Endodermal cell (in vitro differentiated cells): ENCODE measurements at regions not wholly inside any gene's neighbourhood (a gene's known extent, or its start where the extent isn't known, plus 50 kb on each side); places are given as distances from the start of the nearest gene placed in this dataset.
"Not testable (repeated sequence)": the region's sequence is repeated elsewhere in the genome, so short reads cannot be mapped to it uniquely, and the experiment has no call there.

Source experiments
- DNase-seq: peaks from one replicate; pipeline ENCODE4 v3.0.0-alpha.2; 2017
- H3K27ac ChIP-seq: 2 replicates; pipeline ENCODE4 v1.5.1; 2013; ENCODE audit warnings: mild to moderate bottlenecking, low read depth, low read length, moderate library complexity
- H3K27me3 ChIP-seq: 2 replicates; pipeline ENCODE4 v1.6.1; 2013; ENCODE audit warnings: mild to moderate bottlenecking, low read length, moderate library complexity; ENCODE audit not compliant: insufficient read depth, control insufficient read depth, poor library complexity, severe bottlenecking
- H3K36me3 ChIP-seq: 2 replicates; pipeline ENCODE4 v1.7.0; 2013; ENCODE audit warnings: mild to moderate bottlenecking, low read length, moderate library complexity; ENCODE audit not compliant: control insufficient read depth, insufficient read depth
- H3K4me1 ChIP-seq: one replicate; pipeline ENCODE4 v1.7.0; 2013; ENCODE audit warnings: low read length; ENCODE audit not compliant: control insufficient read depth, insufficient read depth
- H3K4me3 ChIP-seq: 2 replicates; pipeline ENCODE4 v1.5.1; 2013; ENCODE audit warnings: mild to moderate bottlenecking, low read length, moderate library complexity
- H3K9ac ChIP-seq: 2 replicates; pipeline ENCODE4 v1.6.1; 2013; ENCODE audit warnings: mild to moderate bottlenecking, low read length, moderate library complexity; ENCODE audit not compliant: poor library complexity, severe bottlenecking; ENCODE audit errors: extremely low read depth
- H3K9me3 ChIP-seq: 2 replicates; pipeline ENCODE4 v1.6.1; 2013; ENCODE audit warnings: mild to moderate bottlenecking, low read length, moderate library complexity; ENCODE audit not compliant: control insufficient read depth
- H3K27ac Mint-ChIP-seq: 2 replicates; pipeline ENCODE4 v1.8.0; 2020; ENCODE audit warnings: mixed read lengths
- H3K27me3 Mint-ChIP-seq: 2 replicates; pipeline ENCODE4 v1.8.0; 2021; ENCODE audit warnings: mild to moderate bottlenecking, mixed read lengths; ENCODE audit not compliant: insufficient read depth
- H3K36me3 Mint-ChIP-seq: 2 replicates; pipeline ENCODE4 v1.8.0; 2020; ENCODE audit warnings: low read depth, mixed read lengths
- H3K4me1 Mint-ChIP-seq: 2 replicates; pipeline ENCODE4 v1.8.0; 2020; ENCODE audit warnings: mixed read lengths
- H3K4me3 Mint-ChIP-seq: 2 replicates; pipeline ENCODE4 v1.8.0; 2020; ENCODE audit warnings: mild to moderate bottlenecking, moderate library complexity, mixed read lengths
- H3K9me3 Mint-ChIP-seq: 2 replicates; pipeline ENCODE4 v1.8.0; 2020; ENCODE audit warnings: mild to moderate bottlenecking, mixed read lengths
- WGBS, 2 experiments: methylation state at CpG; one replicate each; pipeline versions ENCODE4 v1.1.5 to v1.1.7; 2013; ENCODE audit warnings: missing lambda C conversion rate in 2 of 2, mixed read lengths in 1 of 2; ENCODE audit not compliant: insufficient coverage in 1 of 2, insufficient read length in 1 of 2; 5-methylcytosine and 5-hydroxymethylcytosine counted together
- TF ChIP-seq, protein P1 (sequence below): fragments of 200-600 bp; sonication (generic); conservative IDR thresholded peaks from 2 replicates; pipeline ENCODE4 v1.5.0; 2021; ENCODE audit warnings: antibody characterized with exemption, mild to moderate bottlenecking

DNA sequence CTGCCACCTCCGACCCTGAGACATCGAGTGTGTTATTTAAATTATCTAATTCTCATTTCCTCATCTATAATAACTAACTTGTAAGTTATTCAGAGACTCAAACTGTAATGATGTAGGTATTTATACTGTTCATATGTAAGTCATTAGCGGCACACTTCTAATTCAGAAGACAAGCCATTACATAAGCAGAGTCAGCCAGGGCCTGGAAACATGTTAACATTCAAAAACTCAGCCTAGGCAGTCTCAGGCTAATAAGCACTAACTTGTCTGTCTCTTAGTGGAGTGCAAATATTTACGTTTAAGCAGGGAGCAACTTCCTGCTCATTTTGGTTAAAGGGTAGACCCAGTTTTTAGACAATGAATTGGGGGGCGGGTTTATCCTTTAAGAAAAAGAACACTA is 598.4 kb downstream of the ACTL7B start:
- no peaks in the 10 kb centered on the region for H3K27me3 Mint-ChIP-seq
- H3K27me3 ChIP-seq, result no peaks in the 10 kb centered on the region
- H3K9me3 ChIP-seq, result no peaks in the 10 kb centered on the region
- no peaks in the 10 kb centered on the region for H3K4me1 ChIP-seq
- H3K4me3 Mint-ChIP-seq, result no peak overlapping the region
- no peaks in the 10 kb centered on the region for H3K36me3 ChIP-seq
- WGBS, 2 experiments, result 80 to 100% methylated on average over 1 to 4 of the region's 5 CpGs
- DNase-seq, result no peak
- H3K4me3 ChIP-seq, result no peak overlapping the region
- H3K27ac Mint-ChIP-seq, result no peak overlapping the region
- TF ChIP-seq, protein P1, sequence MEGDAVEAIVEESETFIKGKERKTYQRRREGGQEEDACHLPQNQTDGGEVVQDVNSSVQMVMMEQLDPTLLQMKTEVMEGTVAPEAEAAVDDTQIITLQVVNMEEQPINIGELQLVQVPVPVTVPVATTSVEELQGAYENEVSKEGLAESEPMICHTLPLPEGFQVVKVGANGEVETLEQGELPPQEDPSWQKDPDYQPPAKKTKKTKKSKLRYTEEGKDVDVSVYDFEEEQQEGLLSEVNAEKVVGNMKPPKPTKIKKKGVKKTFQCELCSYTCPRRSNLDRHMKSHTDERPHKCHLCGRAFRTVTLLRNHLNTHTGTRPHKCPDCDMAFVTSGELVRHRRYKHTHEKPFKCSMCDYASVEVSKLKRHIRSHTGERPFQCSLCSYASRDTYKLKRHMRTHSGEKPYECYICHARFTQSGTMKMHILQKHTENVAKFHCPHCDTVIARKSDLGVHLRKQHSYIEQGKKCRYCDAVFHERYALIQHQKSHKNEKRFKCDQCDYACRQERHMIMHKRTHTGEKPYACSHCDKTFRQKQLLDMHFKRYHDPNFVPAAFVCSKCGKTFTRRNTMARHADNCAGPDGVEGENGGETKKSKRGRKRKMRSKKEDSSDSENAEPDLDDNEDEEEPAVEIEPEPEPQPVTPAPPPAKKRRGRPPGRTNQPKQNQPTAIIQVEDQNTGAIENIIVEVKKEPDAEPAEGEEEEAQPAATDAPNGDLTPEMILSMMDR, result no peak
- H3K9ac ChIP-seq, result no peak overlapping the region
- peaks cover 8% of the 10 kb centered on the region for H3K4me1 Mint-ChIP-seq
- H3K27ac ChIP-seq, result no peak overlapping the region
- H3K36me3 Mint-ChIP-seq, result no peaks in the 10 kb centered on the region
- no peaks in the 10 kb centered on the region for H3K9me3 Mint-ChIP-seq

DNA sequence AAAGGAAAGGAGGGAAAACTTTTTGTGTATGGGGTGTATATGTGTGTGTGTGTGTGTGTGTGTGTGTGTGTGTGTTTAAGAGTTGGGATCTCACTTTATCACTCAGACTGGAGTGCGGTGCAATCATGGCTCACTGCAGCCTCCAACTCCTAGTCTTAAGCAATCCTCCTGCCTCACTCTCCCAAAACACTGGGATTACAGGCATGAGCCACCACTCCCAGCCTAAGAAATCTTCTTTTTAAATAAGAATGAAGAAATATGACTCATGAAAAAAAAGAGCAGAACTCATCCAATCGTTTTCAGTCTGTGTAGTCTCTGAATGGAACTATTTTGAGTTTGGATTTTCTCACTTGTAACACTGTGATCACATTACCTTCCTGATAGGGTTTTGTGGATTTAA is 601.5 kb downstream of the ACTL7B start:
- 85% methylated on average over 2 of the region's 2 CpGs; no CpG with 5 or more reads in 1 of the 2 experiments for WGBS, 2 experiments
- no peaks in the 10 kb centered on the region for H3K9me3 Mint-ChIP-seq

DNA sequence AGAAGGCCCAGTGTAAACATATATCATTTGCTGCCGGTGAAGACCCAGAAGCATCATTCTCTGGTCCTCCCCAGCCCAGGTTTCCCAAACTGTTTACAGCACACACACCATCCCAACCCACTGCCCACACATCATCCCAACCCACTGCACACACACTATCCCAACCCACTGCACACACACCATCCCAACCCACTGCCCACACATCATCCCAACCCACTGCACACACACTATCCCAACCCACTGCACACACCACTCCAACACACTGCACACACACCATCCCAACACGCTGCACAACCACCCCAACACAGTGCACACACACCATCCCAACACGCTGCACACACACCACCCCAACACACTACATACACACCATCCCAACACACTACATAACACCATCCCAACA is 608.4 kb downstream of the ACTL7B start:
- H3K9me3 ChIP-seq, DNase-seq, H3K4me1 Mint-ChIP-seq, H3K27ac ChIP-seq, H3K9me3 Mint-ChIP-seq, H3K27me3 Mint-ChIP-seq, H3K27ac Mint-ChIP-seq, H3K27me3 ChIP-seq, H3K4me1 ChIP-seq, H3K9ac ChIP-seq, H3K4me3 ChIP-seq, H3K4me3 Mint-ChIP-seq, H3K36me3 Mint-ChIP-seq, H3K36me3 ChIP-seq: not testable (repeated sequence)
- WGBS, 2 experiments, result 87 to 92% methylated on average over 3 of the region's 3 CpGs

More for the DNA sequence above, 601.5 kb downstream of the ACTL7B start:
- no peaks in the 10 kb centered on the region for H3K4me1 ChIP-seq
- no peaks in the 10 kb centered on the region for H3K9me3 ChIP-seq
- no peak overlapping the region for H3K4me3 ChIP-seq
- Mint-ChIP-seq H3K4me1 (peaks cover 8% of the 10 kb centered on the region), H3K27me3 (no peaks in the 10 kb centered on the region), H3K27ac (no peak overlapping the region), H3K36me3 (no peaks in the 10 kb centered on the region), H3K4me3 (no peak overlapping the region)
- no peak overlapping the region for H3K9ac ChIP-seq
- H3K27ac ChIP-seq, result no peak overlapping the region
- TF ChIP-seq, protein P1, result no peak
- no peaks in the 10 kb centered on the region for H3K36me3 ChIP-seq
- no peaks in the 10 kb centered on the region for H3K27me3 ChIP-seq
- no peak for DNase-seq

DNA sequence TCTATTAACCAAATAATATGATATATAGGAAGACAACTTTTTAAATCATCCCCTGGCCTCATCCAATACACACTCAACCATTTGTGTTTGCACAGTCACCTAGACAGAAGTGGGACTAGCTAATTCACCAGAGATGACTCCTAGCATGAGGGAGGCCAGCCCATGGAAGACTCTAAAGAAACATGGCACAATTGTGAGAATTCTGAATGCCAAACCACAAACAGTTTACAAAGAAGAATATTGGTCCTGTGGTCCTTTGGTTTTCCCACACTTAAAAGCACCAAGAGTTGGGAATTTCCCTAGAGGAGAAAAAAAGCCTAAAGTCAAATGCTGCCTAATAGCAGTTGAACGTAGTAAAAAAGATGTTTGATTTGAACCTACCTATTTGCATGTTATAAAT is 609.9 kb downstream of the ACTL7B start:
- H3K27ac ChIP-seq, result no peak overlapping the region
- no peak overlapping the region for H3K27ac Mint-ChIP-seq
- no peaks in the 10 kb centered on the region for H3K36me3 ChIP-seq
- H3K4me3 Mint-ChIP-seq, result no peak overlapping the region
- H3K27me3 Mint-ChIP-seq, result no peaks in the 10 kb centered on the region
- no peaks in the 10 kb centered on the region for H3K9me3 Mint-ChIP-seq
- no peak for DNase-seq
- no peaks in the 10 kb centered on the region for H3K36me3 Mint-ChIP-seq
- no peaks in the 10 kb centered on the region for H3K4me1 ChIP-seq
- TF ChIP-seq, protein P1, result no peak
- H3K9me3 ChIP-seq, result no peaks in the 10 kb centered on the region
- H3K4me3 ChIP-seq, result no peak overlapping the region
- peaks cover 4% of the 10 kb centered on the region for H3K4me1 Mint-ChIP-seq
- WGBS, 2 experiments, result 100% methylated on average over 1 of the region's 1 CpG; no CpG with 5 or more reads in 1 of the 2 experiments
- H3K27me3 ChIP-seq, result no peaks in the 10 kb centered on the region
- H3K9ac ChIP-seq, result no peak overlapping the region
